ENCODE measurements at regions not wholly inside any gene's neighbourhood (a gene's known extent, or its start where the extent isn't known, plus 50 kb on each side); places are given as distances from the start of the nearest gene placed in this dataset.

DNA sequence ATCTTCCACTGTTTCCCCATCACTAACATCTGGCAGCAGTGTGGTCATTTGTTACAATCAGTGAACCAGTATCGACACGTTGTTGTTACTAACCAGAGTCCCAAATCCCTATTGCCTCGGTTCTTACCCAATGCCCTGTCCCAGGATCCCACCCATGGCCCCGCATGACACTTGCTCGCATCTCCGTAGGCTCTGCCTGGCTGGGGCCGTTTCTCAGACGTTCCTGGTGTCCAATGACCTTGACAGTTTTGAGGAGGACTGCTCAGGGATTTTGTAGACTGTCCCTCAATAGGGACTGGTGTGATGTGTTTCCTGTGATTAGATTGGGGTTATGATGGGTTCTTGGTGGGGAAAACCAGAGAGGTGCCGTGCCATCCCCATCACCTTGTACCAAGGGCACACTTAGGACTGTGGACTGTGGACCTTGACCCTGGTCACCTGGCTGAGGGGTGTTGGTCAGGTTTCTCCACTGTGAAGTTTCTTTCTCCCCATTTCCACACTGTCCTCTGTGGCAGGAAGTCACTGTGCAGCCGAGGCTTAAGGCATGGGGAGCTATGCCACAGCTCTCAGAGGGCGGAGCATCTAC is 108.4 kb downstream of the ADRA2C start:
- TF ChIP-seq, protein P1, sequence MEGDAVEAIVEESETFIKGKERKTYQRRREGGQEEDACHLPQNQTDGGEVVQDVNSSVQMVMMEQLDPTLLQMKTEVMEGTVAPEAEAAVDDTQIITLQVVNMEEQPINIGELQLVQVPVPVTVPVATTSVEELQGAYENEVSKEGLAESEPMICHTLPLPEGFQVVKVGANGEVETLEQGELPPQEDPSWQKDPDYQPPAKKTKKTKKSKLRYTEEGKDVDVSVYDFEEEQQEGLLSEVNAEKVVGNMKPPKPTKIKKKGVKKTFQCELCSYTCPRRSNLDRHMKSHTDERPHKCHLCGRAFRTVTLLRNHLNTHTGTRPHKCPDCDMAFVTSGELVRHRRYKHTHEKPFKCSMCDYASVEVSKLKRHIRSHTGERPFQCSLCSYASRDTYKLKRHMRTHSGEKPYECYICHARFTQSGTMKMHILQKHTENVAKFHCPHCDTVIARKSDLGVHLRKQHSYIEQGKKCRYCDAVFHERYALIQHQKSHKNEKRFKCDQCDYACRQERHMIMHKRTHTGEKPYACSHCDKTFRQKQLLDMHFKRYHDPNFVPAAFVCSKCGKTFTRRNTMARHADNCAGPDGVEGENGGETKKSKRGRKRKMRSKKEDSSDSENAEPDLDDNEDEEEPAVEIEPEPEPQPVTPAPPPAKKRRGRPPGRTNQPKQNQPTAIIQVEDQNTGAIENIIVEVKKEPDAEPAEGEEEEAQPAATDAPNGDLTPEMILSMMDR (IDR thresholded peaks at IDR 0.05 in 2 of 3, conservative IDR thresholded peaks at IDR 0.05 in 1 of 3; ENCODE audit: insufficient read depth in 2 of 3, low read depth in 1 of 3, low read length in 3 of 3), result no peak
- TF ChIP-seq POLR2A (conservative IDR thresholded peaks at IDR 0.05), result no peak
- TF ChIP-seq ZNF785 (CRISPR knock-in tag; IDR thresholded peaks at IDR 0.05), result no peak
- no peak for TF ChIP-seq ZNF263 (CRISPR knock-in tag; IDR thresholded peaks at IDR 0.05; ENCODE audit: borderline replicate concordance)
- no peak for TF ChIP-seq CBX1 (IDR thresholded peaks at IDR 0.05; ENCODE audit: low read depth)
- TF ChIP-seq ZFX (CRISPR knock-in tag; IDR thresholded peaks at IDR 0.05), result no peak
- TF ChIP-seq, protein P2, sequence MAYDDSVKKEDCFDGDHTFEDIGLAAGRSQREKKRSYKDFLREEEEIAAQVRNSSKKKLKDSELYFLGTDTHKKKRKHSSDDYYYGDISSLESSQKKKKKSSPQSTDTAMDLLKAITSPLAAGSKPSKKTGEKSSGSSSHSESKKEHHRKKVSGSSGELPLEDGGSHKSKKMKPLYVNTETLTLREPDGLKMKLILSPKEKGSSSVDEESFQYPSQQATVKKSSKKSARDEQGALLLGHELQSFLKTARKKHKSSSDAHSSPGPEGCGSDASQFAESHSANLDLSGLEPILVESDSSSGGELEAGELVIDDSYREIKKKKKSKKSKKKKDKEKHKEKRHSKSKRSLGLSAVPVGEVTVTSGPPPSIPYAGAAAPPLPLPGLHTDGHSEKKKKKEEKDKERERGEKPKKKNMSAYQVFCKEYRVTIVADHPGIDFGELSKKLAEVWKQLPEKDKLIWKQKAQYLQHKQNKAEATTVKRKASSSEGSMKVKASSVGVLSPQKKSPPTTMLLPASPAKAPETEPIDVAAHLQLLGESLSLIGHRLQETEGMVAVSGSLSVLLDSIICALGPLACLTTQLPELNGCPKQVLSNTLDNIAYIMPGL (CRISPR knock-in tag; IDR thresholded peaks at IDR 0.05), result no peak
- no peak for TF ChIP-seq MEIS2 (IDR thresholded peaks at IDR 0.05; ENCODE audit: partially characterized antibody)
- TF ChIP-seq EZH2 (IDR thresholded peaks at IDR 0.05; ENCODE audit: borderline replicate concordance, low read depth, low read length), result no peak

All from K562 (cell line).